IMR-90 (cell line): ENCODE measurements at regions not wholly inside any gene's neighbourhood (a gene's known extent, or its start where the extent isn't known, plus 50 kb on each side); places are given as distances from the start of the nearest gene placed in this dataset.

Experiments
- ATAC-seq: fragments of 200-7000 bp; cut with Tn5 transposase; 2 replicates; pipeline ENCODE4 v1.9.1; 2020; ENCODE audit warnings: low read depth, mild to moderate bottlenecking, moderate library complexity
- BruUV-seq: library from RNA; stranded (reverse); fragments of 400-500 nt; replicated peaks from 2 replicates; lab custom pipeline; 2021; lab: Mats Ljungman, UMichigan
- CTCF ChIA-PET: fragments of 300-600 bp; formaldehyde crosslinking; extraction: SDS; loops from one replicate; lab custom pipeline; 2021; ENCODE audit warnings: antibody characterized with exemption; lab: Yijun Ruan, JAX
- POLR2A ChIA-PET: fragments of 300-600 bp; sonication (Branson Sonifier 250); formaldehyde crosslinking; loops from one replicate; lab custom pipeline; 2022; ENCODE audit warnings: antibody characterized with exemption; ENCODE audit not compliant: unreplicated experiment; lab: Charles Lee
- DNase-seq: peaks from one replicate; pipeline ENCODE4 v3.0.0; 2013
- H2AFZ ChIP-seq: replicated peaks from 2 replicates; pipeline ENCODE3; 2013; ENCODE audit warnings: low read length, mild to moderate bottlenecking; ENCODE audit not compliant: poor library complexity
- H2AK5ac ChIP-seq: 2 replicates; pipeline ENCODE4 v1.6.1; 2013; ENCODE audit warnings: low read depth, low read length, inconsistent platforms
- H2AK9ac ChIP-seq: replicated peaks from 2 replicates; pipeline ENCODE3; 2013; ENCODE audit warnings: mild to moderate bottlenecking, low read depth, low read length, moderate library complexity; ENCODE audit not compliant: poor library complexity
- H2BK120ac ChIP-seq: 2 replicates; pipeline ENCODE4 v1.6.1; 2013; ENCODE audit warnings: low read depth, low read length, inconsistent platforms
- H2BK15ac ChIP-seq: 3 replicates; pipeline ENCODE4 v1.6.1; 2013; ENCODE audit warnings: low read depth, low read length, inconsistent platforms
- H2BK20ac ChIP-seq: 2 replicates; pipeline ENCODE4 v1.6.1; 2013; ENCODE audit warnings: low read depth, mild to moderate bottlenecking, inconsistent platforms, low read length, moderate library complexity
- H2BK5ac ChIP-seq: 2 replicates; pipeline ENCODE4 v1.6.1; 2013; ENCODE audit warnings: mild to moderate bottlenecking, low read depth, low read length, inconsistent platforms; ENCODE audit not compliant: poor library complexity, severe bottlenecking
- H3K14ac ChIP-seq: replicated peaks from 2 replicates; pipeline ENCODE4 v1.6.1; 2013; ENCODE audit warnings: low read depth, low read length, inconsistent platforms
- H3K18ac ChIP-seq: 2 replicates; pipeline ENCODE4 v1.6.1; 2013; ENCODE audit warnings: low read depth, low read length, control low read depth
- H3K23ac ChIP-seq: 2 replicates; pipeline ENCODE4 v1.6.1; 2013; ENCODE audit warnings: low read depth, low read length, inconsistent platforms
- H3K27ac ChIP-seq: 2 replicates; pipeline ENCODE4 v1.5.1; 2013; ENCODE audit warnings: mild to moderate bottlenecking, control low read depth, low read length; ENCODE audit not compliant: insufficient read depth
- H3K27me3 ChIP-seq: 2 replicates; pipeline ENCODE4 v1.6.1; 2013; ENCODE audit warnings: low read length; ENCODE audit not compliant: control insufficient read depth, insufficient read depth
- H3K36me3 ChIP-seq: 2 replicates; pipeline ENCODE4 v1.6.1; 2013; ENCODE audit warnings: low read length, mixed read lengths; ENCODE audit not compliant: control insufficient read depth, insufficient read depth
- H3K4ac ChIP-seq: 2 replicates; pipeline ENCODE4 v1.6.1; 2013; ENCODE audit warnings: low read depth, low read length, inconsistent platforms
- H3K4me1 ChIP-seq: 2 replicates; pipeline ENCODE4 v1.6.1; 2013; ENCODE audit warnings: low read length, mixed read lengths; ENCODE audit not compliant: control insufficient read depth, insufficient read depth
- H3K4me2 ChIP-seq: 2 replicates; pipeline ENCODE4 v1.6.1; 2013; ENCODE audit warnings: low read depth, mild to moderate bottlenecking, control low read depth, low read length, moderate library complexity
- H3K4me3 ChIP-seq: 2 replicates; pipeline ENCODE4 v1.5.1; 2013; ENCODE audit warnings: low read depth, mild to moderate bottlenecking, control low read depth, low read length, moderate library complexity; ENCODE audit not compliant: insufficient read depth
- H3K56ac ChIP-seq: 2 replicates; pipeline ENCODE4 v1.6.1; 2013; ENCODE audit warnings: low read length, inconsistent platforms; ENCODE audit not compliant: insufficient read depth; ENCODE audit errors: extremely low read depth
- H3K79me1 ChIP-seq, 2 experiments: 2 replicates each; pipeline ENCODE4 v1.6.1; 2013; ENCODE audit warnings: low read length in 2 of 2, inconsistent platforms in 1 of 2, low read depth in 1 of 2
- H3K9ac ChIP-seq: 2 replicates; pipeline ENCODE4 v1.6.1; 2013; ENCODE audit warnings: low read depth, low read length, control low read depth
- H3K9me1 ChIP-seq: 2 replicates; pipeline ENCODE4 v1.6.1; 2013; ENCODE audit warnings: low read length, inconsistent platforms; ENCODE audit not compliant: insufficient read depth
- H3K9me3 ChIP-seq: 2 replicates; pipeline ENCODE4 v1.6.1; 2013; ENCODE audit warnings: low read length; ENCODE audit not compliant: control insufficient read depth, insufficient read depth
- H4K20me1 ChIP-seq: 2 replicates; pipeline ENCODE4 v1.6.1; 2013; ENCODE audit warnings: low read length, inconsistent platforms; ENCODE audit not compliant: insufficient read depth
- H4K5ac ChIP-seq: 2 replicates; pipeline ENCODE4 v1.6.1; 2013; ENCODE audit warnings: mild to moderate bottlenecking, low read depth, low read length, control low read depth
- H4K8ac ChIP-seq, 2 experiments: 2 replicates each; pipeline ENCODE4 v1.6.1; 2013; ENCODE audit warnings: low read depth in 2 of 2, low read length in 2 of 2, control low read depth in 1 of 2, inconsistent platforms in 1 of 2
- H4K91ac ChIP-seq: 2 replicates; pipeline ENCODE4 v1.6.1; 2013; ENCODE audit warnings: low read depth, low read length, inconsistent platforms; ENCODE audit not compliant: insufficient read depth
- FOS ChIP-seq: fragments of 150-350 bp; IDR thresholded peaks from 2 replicates; pipeline ENCODE4 v1.6.1; 2016; ENCODE audit warnings: low read depth, low read length
- MXI1 ChIP-seq: IDR thresholded peaks from 2 replicates; pipeline ENCODE4 v1.6.1; 2012; ENCODE audit warnings: low read depth, mild to moderate bottlenecking, low read length, moderate library complexity, borderline replicate concordance
- WGBS, 2 experiments: methylation state at CpG; one replicate each; pipeline versions ENCODE4 v1.1.5 to v1.1.7; 2013; ENCODE audit warnings: missing lambda C conversion rate in 2 of 2; ENCODE audit not compliant: insufficient read length in 1 of 2; ENCODE audit errors: extremely low coverage in 2 of 2; 5-methylcytosine and 5-hydroxymethylcytosine counted together
- dilution Hi-C: fragments of 300-500 bp; cut with HindIII; formaldehyde crosslinking; loops from one replicate; pipeline ENCODE4 v1.14.3; 2018; ENCODE audit warnings: low sequenced_read_pairs; ENCODE audit not compliant: unreplicated experiment
- in situ Hi-C: fragments of 300-500 bp; cut with MboI; formaldehyde crosslinking; loops from 3 replicates; pipeline ENCODE4 v1.14.3; 2019; ENCODE audit warnings: low sequenced_read_pairs, inconsistent platforms, mixed read lengths
- intact Hi-C: fragments of 100-400 bp; cut with micrococcal nuclease; formaldehyde crosslinking; loops from 2 replicates; pipeline ENCODE4 v1.10.0; 2022

GRCh38 chr12:74337951-74338350, 199.7 kb upstream of the ATXN7L3B start:
- no peak overlapping the region for H2BK20ac ChIP-seq
- no peaks in the 10 kb centered on the region for H4K20me1 ChIP-seq
- TF ChIP-seq FOS (0 out of 2 replicates have a peak, but pooled peaks have one; percentile 37), MXI1 (no peak)
- no peak overlapping the region for H3K4me3 ChIP-seq
- no peak overlapping the region for H3K23ac ChIP-seq
- H3K27ac ChIP-seq = no peak overlapping the region
- H4K91ac ChIP-seq = no peak overlapping the region
- no peaks in the 10 kb centered on the region for H3K36me3 ChIP-seq
- intact Hi-C loops = no loop called here
- H3K18ac ChIP-seq = no peak overlapping the region
- DNase-seq = peak; percentile 64
- no peak overlapping the region for H2AK9ac ChIP-seq
- H2AK5ac ChIP-seq = no peak overlapping the region
- dilution Hi-C loops = no loop called here
- H2BK120ac ChIP-seq = no peak overlapping the region
- H3K79me1 ChIP-seq = no peaks in the 10 kb centered on the region
- H3K4me1 ChIP-seq = no peaks in the 10 kb centered on the region
- in situ Hi-C loops = no loop called here
- WGBS, 2 experiments = no CpG with 5 or more reads among the region's 1 CpG
- ChIA-PET CTCF (no interaction called here), POLR2A (no interaction called here)
- no peaks in the 10 kb centered on the region for H3K9me1 ChIP-seq
- H2BK5ac ChIP-seq = no peak overlapping the region
- no peak overlapping the region for H2AFZ ChIP-seq
- BruUV-seq = no TSS peak
- no peak overlapping the region for H4K5ac ChIP-seq
- H3K4me2 ChIP-seq = no peak overlapping the region
- no peak overlapping the region for H3K9ac ChIP-seq
- ATAC-seq = peak; percentile 29; the same call in 1 of the 2 replicates
- H3K27me3 ChIP-seq = no peaks in the 10 kb centered on the region
- H4K8ac ChIP-seq = no peak overlapping the region
- H3K9me3 ChIP-seq = no peaks in the 10 kb centered on the region
- no peak overlapping the region for H3K4ac ChIP-seq
- H3K14ac ChIP-seq = no peak overlapping the region
- H2BK15ac ChIP-seq = no peak overlapping the region
- no peak overlapping the region for H3K56ac ChIP-seq
